Thymus (tissue), 11 donors: ENCODE measurements at regions not wholly inside any gene's neighbourhood (a gene's known extent, or its start where the extent isn't known, plus 50 kb on each side); places are given as distances from the start of the nearest gene placed in this dataset.

Experiments
- DNase-seq, 9 donors: peaks; one replicate each; pipeline ENCODE4 v3.0.0-alpha.2; 2013; ENCODE audit warnings: low spot score in 9 of 9, low read depth in 6 of 9, missing footprints in 1 of 9
- H3K27ac ChIP-seq, 2 donors: one replicate each; pipeline ENCODE4 v1.5.1; 2013; ENCODE audit warnings: control low read depth in 1 of 2, low read depth in 1 of 2, low read length in 1 of 2, mild to moderate bottlenecking in 1 of 2, moderate library complexity in 1 of 2
- H3K27me3 ChIP-seq, 2 donors: one replicate each; pipeline ENCODE4 v1.5.1; 2013; ENCODE audit warnings: low read length in 1 of 2; ENCODE audit not compliant: control insufficient read depth in 2 of 2, insufficient read depth in 1 of 2
- H3K36me3 ChIP-seq, 2 donors: one replicate each; pipeline ENCODE4 v1.5.1; 2013; ENCODE audit warnings: low read length in 1 of 2, mild to moderate bottlenecking in 1 of 2, moderate library complexity in 1 of 2; ENCODE audit not compliant: control insufficient read depth in 2 of 2, insufficient read depth in 2 of 2
- H3K4me1 ChIP-seq, 2 donors: one replicate each; pipeline ENCODE4 v1.5.1; 2013; ENCODE audit warnings: low read length in 2 of 2; ENCODE audit not compliant: control insufficient read depth in 2 of 2, insufficient read depth in 2 of 2
- H3K4me3 ChIP-seq, 2 donors: one replicate each; pipeline ENCODE4 v1.5.1; 2013; ENCODE audit warnings: low read length in 2 of 2, control low read depth in 1 of 2, mild to moderate bottlenecking in 1 of 2
- H3K9me3 ChIP-seq, 2 donors: one replicate each; pipeline ENCODE4 v1.5.1; 2013; ENCODE audit warnings: low read length in 1 of 2, mild to moderate bottlenecking in 1 of 2; ENCODE audit not compliant: control insufficient read depth in 2 of 2, insufficient read depth in 1 of 2
- WGBS: extraction: QIAGEN DNeasy Blood & Tissue Kit; methylation state at CpG from one replicate; pipeline ENCODE4 v1.1.7; 2013; 5-methylcytosine and 5-hydroxymethylcytosine counted together
- donor health status: healthy.

DNA sequence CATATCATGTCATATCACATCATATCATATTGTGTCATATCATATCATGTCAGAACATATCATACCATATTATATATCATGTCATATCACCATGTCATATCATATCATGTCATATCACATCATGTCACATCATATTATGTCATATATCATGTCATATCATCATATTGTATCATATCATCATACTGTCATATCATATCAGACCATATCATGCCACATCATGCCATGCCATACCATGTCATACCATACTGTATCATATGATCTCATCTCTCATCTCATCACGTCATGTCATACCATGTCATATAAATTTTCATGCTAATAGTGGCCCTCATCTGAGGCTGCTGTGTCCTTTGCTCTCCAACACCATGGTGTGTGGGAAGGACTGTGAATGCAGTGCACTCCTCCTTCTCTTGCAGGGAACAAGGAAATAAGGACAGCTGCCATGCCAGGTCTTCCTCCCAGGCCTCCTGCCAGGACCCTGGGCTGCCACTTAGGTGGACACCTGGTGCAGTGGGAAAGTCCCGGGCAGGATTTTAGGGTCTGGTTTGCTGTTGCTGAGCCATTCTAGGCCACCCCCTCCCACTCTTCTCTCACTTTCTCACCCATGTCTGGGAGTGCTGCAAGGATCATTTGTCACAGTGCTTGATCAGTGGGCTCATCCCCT is 72.4 kb upstream of the TRPM1 start:
- DNase-seq: no peak
- Histone ChIP-seq H3K4me3 (no peak overlapping the region), H3K27me3 (no peaks in the 10 kb centered on the region), H3K9me3 (no peaks in the 10 kb centered on the region), H3K4me1 (peaks cover 14 to 16% of the 10 kb centered on the region in 2 donors), H3K36me3 (no peaks in the 10 kb centered on the region), H3K27ac (no peak overlapping the region)
- WGBS: 98% methylated on average over 2 of the region's 2 CpGs

DNA sequence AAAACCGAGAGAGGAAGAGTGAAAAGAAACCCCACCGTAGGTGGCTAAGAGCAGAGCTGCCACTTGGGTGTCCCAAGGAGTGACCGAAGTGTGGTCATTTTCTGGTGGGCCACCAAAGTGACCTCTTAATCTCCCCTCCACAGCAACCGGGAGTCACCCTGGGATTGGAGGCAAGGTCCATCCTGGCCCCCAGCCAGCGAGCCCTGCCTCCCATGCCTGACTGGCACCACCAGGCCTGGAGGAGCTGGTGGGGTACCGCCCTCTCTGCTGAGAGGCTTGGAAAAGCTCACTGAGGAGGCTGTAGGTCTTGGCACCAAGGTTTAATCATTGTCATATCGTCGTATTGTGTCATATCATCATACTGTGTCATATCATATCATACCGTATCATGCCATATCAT is 74.0 kb upstream of the TRPM1 start:
- Histone ChIP-seq H3K27ac (no peak overlapping the region), H3K9me3 (no peaks in the 10 kb centered on the region), H3K36me3 (no peaks in the 10 kb centered on the region), H3K4me1 (peaks cover 21 to 30% of the 10 kb centered on the region in 2 donors), H3K4me3 (no peak overlapping the region), H3K27me3 (no peaks in the 10 kb centered on the region)
- 95% methylated on average over 9 of the region's 9 CpGs for WGBS
- no peak for DNase-seq

DNA sequence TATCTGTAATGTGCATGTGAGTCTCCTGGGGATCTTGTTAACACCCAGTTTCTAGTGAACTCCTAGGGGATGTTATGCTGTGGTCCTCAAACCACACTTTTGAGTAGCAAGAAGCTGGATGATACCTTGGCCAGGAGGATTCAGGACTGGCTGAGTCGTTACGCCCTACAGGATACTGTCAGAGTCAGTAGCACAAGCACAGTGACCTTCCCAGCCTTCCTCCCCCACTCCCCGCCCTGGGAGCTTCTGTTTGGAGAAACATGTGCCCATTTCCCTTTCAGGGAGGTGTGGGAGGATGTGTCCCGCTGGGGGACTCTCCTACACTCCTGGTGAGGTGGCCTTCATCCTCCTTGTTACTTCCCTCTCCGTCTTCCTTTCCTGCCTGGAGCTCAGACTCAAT is 76.4 kb upstream of the TRPM1 start:
- no peak overlapping the region for H3K4me3 ChIP-seq
- WGBS: 75% methylated on average over 5 of the region's 5 CpGs
- H3K36me3 ChIP-seq: no peaks in the 10 kb centered on the region

DNA sequence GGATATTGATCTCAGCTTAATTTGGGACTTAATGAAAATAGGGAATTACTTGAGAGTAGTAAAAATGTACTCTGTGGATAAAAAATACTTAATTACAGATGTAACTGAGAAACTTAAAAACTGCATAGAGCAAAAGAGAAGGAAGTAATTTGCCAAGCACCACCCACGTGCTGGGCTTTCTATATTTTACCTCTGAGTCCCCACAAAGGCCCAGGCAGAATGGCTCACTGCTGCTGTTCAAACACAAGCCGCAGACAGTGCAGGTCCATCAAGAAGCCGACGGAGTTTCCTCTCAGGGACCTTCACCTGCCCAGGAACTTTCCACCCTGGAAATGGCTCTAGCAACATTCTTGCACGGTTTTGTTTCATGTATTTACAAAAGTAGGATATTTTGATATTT is 77.2 kb upstream of the TRPM1 start:
- no peaks in the 10 kb centered on the region for H3K36me3 ChIP-seq
- peak in 2 of 9 donors; percentile 32 to 66 for DNase-seq

More for the DNA sequence above, 76.4 kb upstream of the TRPM1 start:
- no peaks in the 10 kb centered on the region for H3K27me3 ChIP-seq
- peaks cover 21 to 34% of the 10 kb centered on the region in 2 donors for H3K4me1 ChIP-seq
- no peak for DNase-seq
- H3K27ac ChIP-seq: peak overlapping the region; percentile 54 to 98
- peaks cover 0 to 7% of the 10 kb centered on the region in 2 donors for H3K9me3 ChIP-seq

DNA sequence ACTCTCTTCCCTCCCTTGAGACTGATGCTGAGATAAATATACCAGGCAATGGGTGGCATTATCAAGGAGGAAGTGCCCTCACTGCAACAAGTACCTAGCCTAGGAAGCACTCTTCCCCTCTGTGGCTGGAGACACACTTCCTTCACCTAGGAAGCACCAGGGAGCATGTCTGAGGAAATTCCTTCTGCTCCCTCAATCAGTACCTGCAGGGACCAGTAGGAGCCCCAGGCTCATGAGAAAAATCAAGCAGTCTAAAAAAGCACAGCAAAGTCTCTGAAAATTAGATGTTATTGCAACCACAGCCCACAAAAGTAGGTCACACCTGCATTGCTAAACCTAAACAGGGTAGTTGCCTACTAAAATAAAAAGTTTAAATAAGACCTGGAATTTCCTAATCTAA is 78.2 kb upstream of the TRPM1 start:
- no peaks in the 10 kb centered on the region for H3K36me3 ChIP-seq
- DNase-seq: peak in 8 of 9 donors; percentile 61 to 92 (median 79)
- H3K27ac ChIP-seq: peak overlapping the region; percentile 93 to 98
- H3K9me3 ChIP-seq: peaks cover 0 to 7% of the 10 kb centered on the region in 2 donors
- no peaks in the 10 kb centered on the region for H3K27me3 ChIP-seq
- H3K4me3 ChIP-seq: peak overlapping the region in 1 of 2 donors; percentile 33
- H3K4me1 ChIP-seq: peaks cover 21 to 34% of the 10 kb centered on the region in 2 donors

More for the DNA sequence above, 77.2 kb upstream of the TRPM1 start:
- Histone ChIP-seq H3K27ac (peak overlapping the region; percentile 47 to 98), H3K27me3 (no peaks in the 10 kb centered on the region), H3K4me3 (no peak overlapping the region), H3K4me1 (peaks cover 21 to 34% of the 10 kb centered on the region in 2 donors), H3K9me3 (peaks cover 0 to 7% of the 10 kb centered on the region in 2 donors)
- whole genome bisulfite sequencing: 67% methylated on average over 5 of the region's 5 CpGs

DNA sequence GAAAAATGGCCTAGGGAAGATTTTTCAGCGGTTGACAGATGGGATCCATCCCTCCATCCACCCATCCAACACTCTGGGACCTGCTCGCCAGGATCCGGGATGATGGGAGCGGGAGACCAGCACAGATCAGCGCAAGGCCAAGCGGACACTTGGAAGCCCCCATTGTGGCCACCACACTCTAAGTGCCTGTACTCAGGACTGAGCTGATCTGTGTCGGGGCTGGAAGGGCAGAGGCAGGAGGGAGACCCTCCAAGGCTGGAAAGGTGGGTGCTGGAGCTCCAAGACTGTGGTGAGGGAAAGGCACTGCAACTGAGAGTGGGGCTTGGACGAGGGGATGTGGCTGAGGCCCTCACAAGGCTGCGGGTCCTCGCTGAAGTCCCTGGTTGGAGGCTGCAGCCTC is 91.8 kb upstream of the TRPM1 start:
- Histone ChIP-seq H3K4me3 (no peak overlapping the region), H3K27ac (no peak overlapping the region), H3K27me3 (no peaks in the 10 kb centered on the region), H3K36me3 (no peaks in the 10 kb centered on the region), H3K4me1 (peaks cover 8 to 12% of the 10 kb centered on the region in 2 donors), H3K9me3 (peaks cover 0 to 11% of the 10 kb centered on the region in 2 donors)
- DNase-seq: no peak
- 97% methylated on average over 10 of the region's 10 CpGs for WGBS

DNA sequence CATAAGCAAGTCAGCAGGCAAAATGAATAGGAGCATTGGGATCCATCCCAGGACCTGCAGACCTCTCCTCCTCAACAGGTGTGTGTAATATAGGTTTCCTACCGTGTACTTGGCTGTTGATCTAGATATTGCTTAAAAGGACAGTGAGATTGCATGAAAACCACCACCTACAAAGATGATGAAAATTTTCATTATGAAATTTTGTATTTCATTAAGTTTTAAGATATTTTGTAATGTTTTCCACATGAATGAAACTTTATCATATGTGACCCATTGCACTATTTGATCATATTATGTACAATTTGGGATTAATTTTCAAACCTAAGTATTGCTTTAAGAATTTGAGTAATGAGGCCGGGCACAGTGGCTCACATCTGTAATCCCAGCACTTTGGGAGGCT is 94.3 kb upstream of the TRPM1 start:
- H3K4me3 ChIP-seq: no peak overlapping the region
- no peaks in the 10 kb centered on the region for H3K27me3 ChIP-seq
- WGBS: 93% methylated on average over 2 of the region's 2 CpGs
- H3K9me3 ChIP-seq: peaks cover 0 to 8% of the 10 kb centered on the region in 2 donors
- no peak overlapping the region for H3K27ac ChIP-seq
- H3K36me3 ChIP-seq: no peaks in the 10 kb centered on the region
- DNase-seq: no peak
- peaks cover 22 to 34% of the 10 kb centered on the region in 2 donors for H3K4me1 ChIP-seq

DNA sequence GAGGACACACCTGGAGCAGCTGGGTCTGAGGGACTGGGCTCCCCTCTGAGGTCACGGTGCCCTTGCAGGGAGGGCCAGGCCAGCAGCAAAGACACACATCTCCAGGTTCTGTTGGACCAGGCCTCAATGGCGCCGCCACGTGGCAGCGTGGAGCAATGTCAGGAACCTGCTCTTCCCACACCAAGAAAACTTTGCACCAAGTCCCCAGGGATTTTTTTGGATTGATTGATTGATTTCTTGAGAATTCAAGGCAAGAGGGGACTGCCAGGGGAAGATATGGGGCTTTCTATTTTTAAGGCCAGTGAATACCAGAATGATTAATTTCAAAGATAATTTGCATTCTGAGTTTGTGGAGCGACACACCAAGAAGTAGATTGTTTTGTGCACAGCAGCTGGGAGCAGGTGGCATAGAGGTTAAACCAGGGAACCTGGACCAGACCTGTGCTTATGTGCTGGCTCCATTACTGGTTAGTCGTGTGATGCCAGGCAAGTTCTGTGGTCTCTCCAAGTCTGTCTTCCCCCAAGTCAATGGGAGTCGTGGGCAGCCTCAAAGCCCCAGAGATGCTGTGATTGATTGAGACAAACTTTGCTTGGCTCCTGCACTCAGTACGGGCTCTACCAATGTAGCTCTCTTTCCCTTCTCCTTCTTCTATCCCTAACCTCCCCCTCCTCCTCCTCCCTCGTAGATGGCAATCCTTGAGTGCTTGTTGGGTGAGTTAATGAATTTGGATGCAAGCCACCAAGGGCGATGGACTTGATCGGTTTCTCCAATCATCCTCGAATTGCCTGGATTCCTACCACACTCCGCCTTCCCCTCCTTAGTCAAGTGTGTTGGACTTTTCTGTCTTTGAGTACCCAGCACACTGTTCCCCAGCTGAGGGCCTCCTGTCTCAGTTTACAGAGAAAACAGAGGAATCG is 96.2 kb upstream of the TRPM1 start:
- Histone ChIP-seq H3K9me3 (peaks cover 0 to 8% of the 10 kb centered on the region in 2 donors), H3K4me3 (no peak overlapping the region), H3K27me3 (no peaks in the 10 kb centered on the region), H3K4me1 (peaks cover 41 to 53% of the 10 kb centered on the region in 2 donors), H3K36me3 (no peaks in the 10 kb centered on the region), H3K27ac (no peak overlapping the region)
- WGBS: 65% methylated on average over 15 of the region's 15 CpGs
- DNase-seq: peak in 3 of 9 donors; percentile 55 to 67 (median 59)

DNA sequence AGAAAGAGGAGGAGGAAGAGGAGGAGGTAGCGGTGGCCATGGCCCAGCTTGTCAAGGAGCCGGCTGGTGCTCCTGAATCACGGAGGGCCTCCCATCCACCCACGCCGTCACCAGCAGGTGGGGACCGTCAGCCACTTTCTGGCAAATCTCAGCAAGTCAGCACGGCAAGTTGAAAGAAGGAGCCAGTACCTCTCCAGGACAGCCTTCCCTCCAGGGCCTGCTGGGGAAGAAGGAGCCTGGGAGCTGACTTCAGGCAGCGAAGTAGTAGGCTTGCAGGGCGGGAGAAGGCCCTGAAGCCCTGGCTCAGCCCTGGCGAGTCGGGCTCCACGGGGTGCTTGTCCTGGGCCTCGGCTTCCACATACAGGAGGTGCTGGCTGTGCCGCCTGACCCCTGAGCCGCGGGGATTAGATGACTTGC is 99.2 kb upstream of the TRPM1 start:
- Histone ChIP-seq H3K9me3 (no peaks in the 10 kb centered on the region), H3K4me3 (no peak overlapping the region), H3K36me3 (no peaks in the 10 kb centered on the region), H3K27ac (peak overlapping the region; percentile 22 to 27), H3K4me1 (peaks cover 66 to 83% of the 10 kb centered on the region in 2 donors), H3K27me3 (no peaks in the 10 kb centered on the region)
- WGBS: 76% methylated on average over 16 of the region's 16 CpGs
- DNase-seq: peak in 3 of 9 donors; percentile 75 to 84 (median 76)
